ENCODE measurements at regions not wholly inside any gene's neighbourhood (a gene's known extent, or its start where the extent isn't known, plus 50 kb on each side); places are given as distances from the start of the nearest gene placed in this dataset.

DNA sequence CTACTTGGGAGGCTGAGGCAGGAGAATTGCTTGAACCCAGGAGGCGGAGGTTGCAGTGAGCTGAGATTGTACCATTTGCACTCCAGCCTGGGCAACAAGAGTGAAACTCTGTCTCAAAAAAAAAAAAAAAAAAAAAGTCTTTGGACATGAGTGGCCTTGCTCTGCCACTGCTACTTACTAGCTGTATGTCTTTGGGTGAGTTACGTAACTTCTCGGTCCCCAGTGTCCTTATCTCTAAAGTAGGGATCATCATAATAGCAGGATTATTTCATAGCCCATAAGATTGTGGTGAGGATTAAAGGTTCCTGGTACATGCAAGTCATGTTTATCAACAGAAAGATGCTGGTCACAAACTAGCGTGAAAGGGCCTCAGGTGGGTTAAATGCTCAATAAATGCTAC, 53.9 kb upstream of the HEPHL1 start:
- no peak for DNase-seq

DNA sequence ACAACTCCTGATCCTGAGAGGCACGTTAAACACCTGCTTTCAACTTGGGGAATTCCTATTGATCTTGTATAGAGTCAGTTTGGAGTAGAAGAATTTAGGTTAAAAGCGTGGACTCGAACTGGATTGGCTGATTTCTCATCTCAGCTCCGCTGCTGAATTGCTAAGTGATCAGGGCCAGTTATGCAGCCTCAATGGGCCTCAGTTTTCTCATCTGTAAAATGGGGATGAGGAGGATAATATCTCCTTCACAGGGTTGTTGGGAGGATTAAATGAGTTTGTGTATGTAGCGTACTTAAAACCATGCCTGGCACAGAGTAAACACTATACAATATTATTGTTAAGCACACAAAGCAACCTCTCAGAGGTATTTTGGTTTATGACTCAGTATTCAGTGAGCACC, 53.2 kb upstream of the HEPHL1 start:
- DNase-seq = no peak

DNA sequence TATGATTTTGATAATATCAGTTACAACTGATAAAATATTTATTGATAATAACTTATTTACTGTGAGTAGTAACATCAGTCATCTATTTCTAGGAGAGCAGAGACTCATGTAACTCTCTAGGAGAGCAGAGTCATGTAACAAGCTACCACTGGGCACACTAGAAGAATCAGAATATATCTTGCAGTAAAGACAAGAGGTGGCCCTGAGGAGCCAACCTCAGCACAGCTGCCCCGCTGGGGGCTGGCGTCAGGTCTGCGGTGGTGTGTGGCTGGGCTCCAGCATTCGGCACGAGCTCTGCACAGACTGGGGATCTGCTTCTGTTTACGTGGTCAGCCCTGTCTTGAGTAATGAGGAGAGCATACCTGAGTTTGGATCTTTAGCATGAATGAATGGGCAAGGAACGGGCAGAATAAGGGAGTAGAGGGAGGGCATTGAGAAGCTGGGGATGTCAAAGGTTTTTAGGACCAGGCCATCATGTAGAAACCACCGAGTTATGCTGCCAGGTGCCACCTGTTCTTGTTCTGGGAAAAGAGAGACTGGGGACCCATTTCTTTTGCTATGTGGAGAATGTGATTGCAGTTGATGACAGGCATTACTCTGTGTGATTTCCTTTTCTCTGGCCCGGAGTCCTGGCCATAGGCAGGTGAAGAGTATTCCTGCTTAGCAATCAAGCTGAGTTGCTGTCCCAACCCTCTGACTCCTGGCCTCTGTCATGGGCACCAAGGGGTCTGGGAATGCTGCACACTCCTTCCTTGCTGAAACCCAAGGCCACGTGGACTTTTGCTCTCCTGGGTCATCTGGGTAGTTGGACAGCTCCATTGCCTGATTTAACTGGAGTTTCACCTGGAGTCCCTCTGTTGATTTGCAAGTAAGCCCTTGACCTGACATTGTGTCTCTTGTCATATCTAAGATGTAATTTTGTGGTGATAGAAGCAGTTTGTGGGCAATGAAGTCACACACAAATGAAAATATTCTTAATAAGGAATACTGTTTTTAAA, 50.9 kb upstream of the HEPHL1 start:
- no peak for DNase-seq
